ENCODE measurements at regions not wholly inside any gene's neighbourhood (a gene's known extent, or its start where the extent isn't known, plus 50 kb on each side); places are given as distances from the start of the nearest gene placed in this dataset.

- no peak for TF ChIP-seq FOXA1 (IDR thresholded peaks at IDR 0.05)
- no peak for TF ChIP-seq ZNF384 (IDR thresholded peaks at IDR 0.05)
- TF ChIP-seq NFRKB (IDR thresholded peaks at IDR 0.05), result no peak
- no peak for TF ChIP-seq TARDBP (IDR thresholded peaks at IDR 0.05)
- TF ChIP-seq SP1 (IDR thresholded peaks at IDR 0.05), result no peak
- TF ChIP-seq CTBP1 (IDR thresholded peaks at IDR 0.05; ENCODE audit: borderline replicate concordance), result no peak
- TF ChIP-seq FOXK2 (IDR thresholded peaks at IDR 0.05), result no peak
- no peak for TF ChIP-seq FOXM1 (IDR thresholded peaks at IDR 0.05; ENCODE audit: borderline replicate concordance)
- no peak for TF ChIP-seq BHLHE40 (IDR thresholded peaks at IDR 0.05; ENCODE audit: borderline replicate concordance)
Measured at GRCh38 chr6:18577491-18577890, 190.3 kb downstream of the RNF144B start.

All from HEK293T (cell line).